Eye (tissue), 1 donor: ENCODE measurements at regions not wholly inside any gene's neighbourhood (a gene's known extent, or its start where the extent isn't known, plus 50 kb on each side); places are given as distances from the start of the nearest gene placed in this dataset.

Experiments used
- DNase-seq: peaks from one replicate; pipeline ENCODE4 v3.0.0-alpha.2; 2015

DNA sequence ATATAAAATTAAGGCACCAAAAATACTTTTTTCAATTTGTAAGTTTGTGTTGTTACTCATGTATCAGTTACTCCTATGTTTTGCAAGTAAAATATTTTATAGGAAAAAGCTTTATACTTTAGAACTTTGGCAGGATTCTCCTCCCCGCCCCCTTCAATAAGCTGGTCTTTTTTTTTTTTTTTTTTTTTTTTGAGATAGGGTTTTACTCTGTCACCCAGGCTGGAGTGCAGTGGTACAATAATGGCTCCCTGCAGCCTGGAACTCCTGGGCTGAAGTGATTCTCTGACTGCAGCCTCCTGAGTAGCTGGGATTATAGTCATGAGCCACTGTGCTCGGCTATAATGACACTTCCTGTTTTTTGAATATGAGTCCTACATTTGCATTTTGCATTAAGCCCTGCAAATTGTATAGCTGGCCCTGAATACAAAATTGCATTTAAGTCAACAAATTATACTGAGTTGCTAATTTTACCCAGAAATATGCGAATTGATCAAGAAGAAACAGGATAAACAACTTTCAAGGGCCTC is 192.9 kb downstream of the PIK3R1 start:
- DNase-seq, result no peak

DNA sequence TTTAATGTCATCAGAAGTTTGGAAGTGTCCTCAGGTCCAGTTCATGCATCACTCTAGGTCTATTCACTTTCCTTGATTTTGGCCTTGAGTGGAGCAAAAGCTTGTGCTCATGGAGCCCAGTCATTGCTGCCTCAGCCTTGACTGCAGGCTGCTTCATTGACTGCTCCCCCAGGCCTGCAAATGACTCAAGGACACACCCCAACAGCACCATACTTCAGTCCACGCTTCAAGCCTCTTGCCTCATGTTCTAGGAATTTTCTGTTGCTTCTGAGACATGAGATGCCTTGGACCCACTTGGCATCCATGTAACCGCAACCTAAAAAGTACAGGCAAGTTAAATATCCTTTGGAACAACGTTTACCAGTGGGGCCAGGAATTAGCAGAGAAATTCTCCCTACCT is 193.7 kb downstream of the PIK3R1 start:
- DNase-seq, result no peak

- DNase-seq, result no peak
These were observed 195.6 kb downstream of the PIK3R1 start for GRCh38 chr5:68411161-68411560.

DNA sequence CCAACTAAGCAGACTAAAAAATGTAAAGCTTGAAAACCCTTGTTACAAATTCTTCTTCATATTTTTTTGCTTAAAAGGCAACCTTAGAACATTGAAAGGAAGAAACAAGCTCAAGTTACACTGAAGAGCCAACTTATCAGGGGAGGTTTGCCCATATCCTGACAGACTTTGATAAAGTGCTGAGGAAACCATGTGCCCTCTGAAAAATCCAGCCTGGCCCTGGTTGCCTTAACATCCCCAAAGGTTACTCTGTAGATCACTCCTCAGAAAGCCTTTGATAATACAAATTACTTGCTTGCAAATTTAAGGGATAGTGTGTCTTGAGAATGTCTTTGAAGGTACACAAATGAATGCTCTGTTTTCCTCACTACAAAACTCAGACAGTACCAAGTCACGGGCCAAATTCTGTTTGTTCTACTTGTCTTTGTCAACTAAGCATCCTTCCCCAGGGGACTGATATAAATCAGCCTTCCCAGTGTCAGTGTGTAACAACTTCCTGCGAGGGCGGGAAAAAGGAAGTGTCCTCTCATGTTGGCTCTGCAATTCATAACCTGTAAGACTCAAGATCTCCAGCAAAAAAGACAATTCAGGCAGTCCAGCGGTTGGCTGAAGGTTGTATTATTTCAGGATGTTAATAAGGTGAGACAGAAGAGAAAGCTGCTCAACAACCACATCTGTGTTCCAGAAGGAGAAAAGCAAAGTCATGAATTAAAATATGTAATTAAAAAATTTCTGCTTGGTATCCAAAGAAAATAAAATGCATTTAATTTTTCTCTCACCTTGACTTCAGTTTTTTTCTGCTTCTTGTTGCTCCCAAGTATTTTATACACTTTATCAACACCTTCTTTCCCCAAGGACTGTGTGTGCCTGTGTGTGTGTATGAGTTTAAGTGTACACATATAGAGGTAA is 199.9 kb downstream of the PIK3R1 start:
- DNase-seq, result no peak

GRCh38 chr5:68416714-68417113 is 201.2 kb downstream of the PIK3R1 start:
- no peak for DNase-seq

- DNase-seq, result no peak
These were observed 202.6 kb downstream of the PIK3R1 start for GRCh38 chr5:68418201-68418600.

GRCh38 chr5:68418680-68419079 is 203.1 kb downstream of the PIK3R1 start:
- no peak for DNase-seq

DNA sequence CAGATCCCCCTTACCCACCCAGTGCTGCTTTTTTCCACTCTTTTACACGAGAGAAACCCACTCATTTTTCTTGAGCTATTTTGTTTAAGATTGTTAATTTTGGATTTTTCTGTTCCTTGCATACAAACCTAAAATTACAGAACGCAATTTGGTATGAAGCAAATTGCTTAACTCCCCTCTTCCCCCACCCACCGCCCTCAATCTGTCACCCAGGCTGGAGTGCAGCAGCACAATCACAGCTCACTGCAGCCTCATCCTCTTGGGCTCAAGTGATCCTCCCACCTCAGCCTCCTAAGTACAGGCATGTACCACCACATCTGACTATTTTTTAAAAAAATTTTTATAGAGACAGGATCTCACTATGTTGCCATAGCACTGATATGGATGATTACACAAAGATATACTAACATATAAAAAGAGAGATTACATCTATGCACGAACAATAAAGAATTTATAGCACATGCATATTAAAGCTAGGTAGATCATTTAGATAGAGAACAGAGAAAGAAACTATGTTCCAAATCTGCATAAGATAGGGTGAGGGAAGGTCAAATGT is 203.6 kb downstream of the PIK3R1 start:
- DNase-seq, result no peak

DNA sequence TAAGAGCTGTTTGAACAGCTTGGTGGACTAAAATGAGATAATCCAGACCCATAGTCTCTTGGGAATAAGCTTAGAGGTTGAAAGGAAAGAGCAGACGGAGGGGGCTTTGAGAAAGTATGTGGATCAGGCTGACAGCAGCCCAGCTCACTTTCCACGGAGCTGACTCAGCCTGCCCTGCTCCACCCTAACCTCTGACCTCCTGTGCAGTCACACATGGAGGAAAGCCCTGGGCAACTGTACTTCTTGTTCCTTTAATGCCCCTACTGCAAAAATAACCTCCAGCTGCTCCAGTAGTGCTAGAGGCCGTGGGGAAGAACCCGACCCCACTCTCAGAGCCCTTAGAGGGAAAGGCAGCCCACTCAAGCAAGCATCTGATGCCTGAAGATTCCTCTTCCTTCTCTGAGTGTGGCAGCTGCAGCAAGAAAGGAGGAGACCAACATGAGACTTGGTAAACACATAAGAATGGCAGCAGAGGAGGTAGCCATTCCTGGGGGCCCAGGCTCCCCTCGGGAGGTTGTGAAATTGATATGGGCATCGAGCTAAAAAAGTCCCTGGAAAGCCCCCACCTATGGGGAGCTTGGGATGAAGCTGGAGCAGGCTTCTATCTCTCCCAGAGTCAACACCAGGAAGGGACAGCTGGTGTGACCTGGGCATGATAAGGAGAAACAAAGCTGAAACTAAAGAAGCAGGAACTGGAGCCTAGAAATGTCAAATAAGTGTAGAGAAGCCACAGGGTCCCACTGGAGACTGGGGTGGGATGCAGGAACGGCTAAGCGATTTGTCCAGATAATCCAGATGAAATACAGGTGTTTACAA is 204.3 kb downstream of the PIK3R1 start:
- DNase-seq, result peak; percentile 38

GRCh38 chr5:68420476-68421344 is 205.2 kb downstream of the PIK3R1 start:
- DNase-seq, result no peak

DNA sequence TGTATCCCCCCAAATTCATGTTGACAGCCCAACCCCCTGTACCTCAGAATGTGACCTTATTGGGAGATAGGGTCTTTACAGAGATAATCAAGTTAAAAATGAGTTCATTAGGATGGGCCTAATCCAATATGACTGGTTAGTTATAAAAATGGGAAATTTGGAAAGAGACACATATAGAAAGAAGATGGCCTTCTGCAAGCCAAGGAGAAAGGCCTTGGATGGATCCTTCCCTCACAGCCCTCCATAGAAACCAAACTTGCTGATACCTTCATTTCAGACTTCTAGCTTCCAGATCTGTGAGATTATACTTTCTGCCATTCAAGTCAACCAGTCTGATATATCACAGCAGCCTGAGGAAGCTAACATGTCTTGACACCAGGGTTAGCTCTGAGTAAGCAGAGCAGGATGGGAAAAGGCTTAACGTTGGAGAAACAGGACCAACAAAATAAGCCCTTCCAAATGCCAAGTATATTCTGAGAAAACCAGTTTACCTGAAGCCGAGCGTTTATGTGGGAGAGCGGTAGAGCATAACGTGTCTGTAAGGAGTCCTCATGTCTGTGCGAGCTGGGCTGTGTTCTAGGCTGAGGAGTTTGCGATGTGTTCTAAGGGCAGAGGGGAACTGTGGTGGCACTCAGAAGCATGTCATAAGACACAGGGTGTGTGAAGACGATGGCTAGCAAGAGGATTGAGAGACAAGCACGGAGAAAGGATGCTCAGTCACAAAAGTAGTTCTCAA is 206.1 kb downstream of the PIK3R1 start:
- no peak for DNase-seq

DNA sequence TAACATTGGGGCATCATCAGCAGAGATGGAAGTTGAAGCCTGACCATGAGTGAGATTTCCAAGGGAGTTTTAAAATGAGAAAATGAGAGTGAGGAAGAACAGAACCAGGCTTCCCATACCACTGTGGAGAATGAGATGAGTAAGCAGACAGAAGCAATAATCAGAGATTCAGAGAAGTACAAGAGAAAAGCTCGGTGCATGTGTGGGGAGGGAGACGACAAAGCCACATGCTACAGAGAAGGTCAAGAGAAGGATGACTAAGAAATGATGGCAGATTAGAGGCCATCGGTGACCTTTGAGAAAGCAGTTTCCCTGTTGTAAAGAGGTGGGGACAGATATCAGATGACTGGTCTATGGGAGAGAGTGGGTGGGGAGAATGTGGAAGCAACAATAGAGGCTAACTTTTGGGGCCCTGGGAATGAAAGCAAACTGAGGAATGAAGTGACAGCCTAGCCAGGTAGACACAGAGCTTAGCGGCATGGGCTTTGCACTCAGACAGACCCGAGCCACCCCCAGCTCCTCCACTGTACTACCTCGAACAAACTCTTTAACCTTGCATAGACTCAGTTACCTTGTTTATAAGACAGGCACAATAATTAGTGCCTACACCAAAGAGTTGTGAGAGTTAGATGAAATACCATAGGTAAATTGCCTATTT is 207.7 kb downstream of the PIK3R1 start:
- no peak for DNase-seq

GRCh38 chr5:68424799-68425537 is 209.4 kb downstream of the PIK3R1 start:
- DNase-seq, result no peak

GRCh38 chr5:68426586-68426985 is 211.0 kb downstream of the PIK3R1 start:
- DNase-seq, result no peak

DNA sequence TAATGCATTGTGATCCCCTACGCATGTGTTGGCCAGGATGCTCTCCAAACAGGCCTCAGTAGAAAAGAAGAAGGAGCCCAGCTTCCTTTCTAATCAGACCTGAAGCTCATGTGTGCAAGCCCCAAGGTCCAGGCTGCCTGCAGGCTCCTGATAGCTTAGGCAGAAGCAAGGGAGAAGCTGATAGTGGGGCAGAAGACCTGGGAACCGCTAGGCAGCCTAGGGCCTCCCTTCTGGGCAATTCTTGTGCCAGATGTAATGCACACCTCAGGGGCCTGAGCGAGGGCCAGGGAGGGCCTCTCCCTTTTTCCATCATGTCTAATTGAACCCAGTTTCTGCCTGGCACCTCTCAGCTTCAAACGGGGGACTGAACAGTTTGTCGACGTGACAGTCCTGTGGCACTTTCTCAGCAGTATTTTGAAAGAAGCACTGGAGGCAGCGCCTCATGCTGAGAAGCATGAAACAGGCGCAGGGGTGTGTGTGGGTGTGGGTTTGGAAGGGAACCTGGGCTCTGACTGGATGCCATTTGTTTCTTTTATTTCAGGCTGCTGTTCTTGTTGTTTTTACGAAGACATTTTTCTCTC is 212.8 kb downstream of the PIK3R1 start:
- DNase-seq, result no peak

DNA sequence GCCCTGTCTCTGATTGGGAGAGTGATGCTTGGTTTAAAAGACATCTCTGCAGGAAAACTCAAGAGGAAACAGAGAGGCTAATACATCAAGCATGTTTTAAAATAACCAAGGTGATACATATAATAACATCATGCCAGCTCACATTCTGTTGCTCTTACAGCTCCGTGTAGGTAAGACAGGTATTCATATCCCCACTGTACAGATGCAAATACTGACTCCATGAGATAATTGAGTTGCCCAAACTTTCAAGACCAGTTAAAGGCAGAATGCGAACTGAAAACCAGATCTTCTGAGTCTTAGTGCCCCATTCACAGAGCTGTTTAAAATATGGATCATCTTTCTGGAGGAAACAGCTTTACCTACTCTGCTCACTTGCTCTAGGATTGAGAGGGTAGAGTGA is 214.0 kb downstream of the PIK3R1 start:
- DNase-seq, result no peak

DNA sequence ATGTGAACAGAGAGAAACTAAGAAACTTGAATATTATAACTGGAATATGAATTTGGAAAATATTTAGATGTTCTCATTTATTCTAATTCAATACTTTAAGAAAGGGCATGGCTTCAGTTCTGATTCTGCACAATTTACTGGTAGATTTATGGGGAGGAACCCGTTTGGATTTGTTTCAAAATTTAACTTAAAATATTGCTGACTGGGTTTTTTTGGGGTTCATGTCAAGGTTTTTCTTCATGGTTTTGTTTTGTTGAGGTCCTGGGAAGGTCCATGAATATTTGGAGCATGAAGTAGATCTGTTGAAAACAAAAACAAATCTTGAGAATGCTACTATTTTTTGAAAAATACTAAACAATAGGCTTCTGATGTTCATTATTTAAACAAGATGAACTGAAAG is 214.7 kb downstream of the PIK3R1 start:
- no peak for DNase-seq

DNA sequence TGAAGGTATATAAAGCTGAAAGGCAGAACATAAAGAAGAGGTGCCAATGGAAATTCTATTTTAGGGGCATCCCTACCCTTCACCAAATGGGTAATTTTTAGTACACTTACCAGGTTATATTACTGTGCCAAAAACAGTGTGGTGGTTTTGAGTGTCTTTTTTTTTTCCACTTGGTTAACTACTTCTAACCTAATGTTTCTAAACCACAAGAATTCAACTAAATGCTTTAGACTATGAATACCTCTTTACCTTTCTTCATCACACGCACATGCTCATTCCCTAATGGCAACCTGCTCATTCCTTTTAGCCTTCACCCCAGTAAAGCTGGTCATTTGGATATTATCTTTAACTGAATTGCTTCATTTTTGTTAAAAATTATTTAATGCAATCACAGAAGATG is 215.6 kb downstream of the PIK3R1 start:
- DNase-seq, result no peak

DNA sequence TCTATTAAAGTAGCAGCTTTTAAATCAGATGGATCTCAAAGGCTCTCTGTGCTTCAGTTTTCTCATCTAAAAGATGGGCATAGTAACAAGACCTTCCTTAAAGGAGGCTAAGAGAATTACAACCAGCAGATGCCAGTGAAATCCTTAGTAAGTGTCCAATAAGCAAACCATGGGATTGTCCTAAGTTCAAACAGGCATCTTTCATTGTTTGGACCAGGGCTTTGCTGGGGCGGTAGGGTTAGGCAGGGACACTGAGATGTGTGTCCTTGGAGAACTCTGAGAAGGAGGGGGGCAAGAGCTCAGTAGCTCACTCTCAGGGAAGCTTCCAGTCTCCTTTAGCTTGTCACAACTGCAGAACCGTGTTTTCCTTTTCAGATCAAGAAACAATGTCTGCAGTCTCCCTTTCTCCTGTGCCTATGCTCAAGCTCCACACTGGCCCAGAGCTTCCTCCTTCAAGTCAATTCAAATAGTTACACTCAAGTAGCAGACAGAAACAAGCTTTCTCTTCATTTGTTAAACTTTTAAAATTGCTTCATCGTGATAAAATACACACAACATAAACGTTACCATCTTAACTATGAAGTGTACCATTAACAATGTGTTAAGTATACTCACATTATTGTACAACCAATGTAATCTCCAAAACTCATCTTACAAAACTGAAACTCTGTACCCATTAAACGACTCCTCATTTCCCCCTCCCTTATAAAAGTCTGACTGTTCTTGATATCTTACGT is 216.2 kb downstream of the PIK3R1 start:
- DNase-seq, result no peak
